ENCODE measurements at regions not wholly inside any gene's neighbourhood (a gene's known extent, or its start where the extent isn't known, plus 50 kb on each side); places are given as distances from the start of the nearest gene placed in this dataset.

DNA sequence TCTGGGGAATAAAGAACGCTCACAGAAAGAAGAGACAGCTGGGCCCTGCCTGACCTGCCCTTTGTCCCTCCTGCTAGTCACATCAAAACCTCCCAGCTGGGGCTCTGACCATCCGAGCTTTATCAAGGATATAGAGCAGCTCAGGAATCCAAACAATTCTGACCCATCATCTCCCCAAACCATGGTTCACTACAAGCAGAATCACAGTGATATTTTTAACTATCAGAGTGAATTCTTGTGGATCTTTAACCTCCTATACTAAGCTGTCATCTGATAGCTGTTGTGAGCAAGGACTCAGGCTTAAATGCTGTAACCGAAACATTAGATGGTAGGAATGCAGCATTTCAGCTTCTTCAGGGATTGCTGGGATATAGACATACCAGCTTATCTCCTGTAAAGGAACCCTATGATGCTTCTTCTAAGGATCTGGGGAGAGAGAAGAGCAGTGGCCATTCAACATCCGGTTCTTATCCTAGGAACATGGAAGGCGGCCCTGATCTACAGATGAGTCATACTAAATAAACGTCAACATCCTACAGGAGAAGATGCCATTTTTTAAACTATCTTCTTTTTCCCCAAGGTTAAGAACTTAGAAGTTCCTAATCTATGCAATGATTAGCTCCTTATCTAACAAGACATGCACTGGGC lies 84.7 kb upstream of the AKIP1 start:
- DNase-seq (ENCODE audit: low spot score) = peak; percentile 61

DNA sequence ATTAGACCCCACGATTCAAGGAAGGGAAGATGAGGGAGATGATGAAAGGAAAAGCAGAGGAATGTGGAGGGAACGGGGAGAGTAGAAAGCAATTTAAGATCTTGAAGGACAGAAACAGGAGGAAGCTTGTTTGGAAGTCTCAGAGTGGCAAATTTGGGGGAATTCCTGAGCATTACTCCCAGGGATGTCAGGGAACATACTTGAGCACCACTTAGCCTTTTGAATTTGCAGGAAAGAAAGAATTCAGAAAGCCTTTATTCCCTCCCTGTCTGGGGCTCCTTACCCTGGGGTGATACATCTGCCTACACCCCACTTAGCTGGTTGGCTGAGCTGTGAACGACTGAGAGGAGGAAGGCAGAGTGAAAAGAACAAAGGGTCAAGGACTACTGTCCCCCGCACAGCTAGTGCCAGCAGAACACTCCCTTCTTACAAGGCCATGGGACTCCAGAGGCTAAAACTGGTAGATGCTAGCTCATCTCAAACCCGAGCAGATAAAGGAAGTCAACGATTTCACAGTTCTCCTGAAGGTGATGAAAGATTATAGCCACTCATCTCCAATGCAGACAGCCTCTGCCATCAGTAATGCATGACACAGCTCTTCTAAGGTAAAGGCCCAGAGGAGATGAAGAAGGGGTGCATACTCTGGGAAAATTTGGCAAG lies 84.0 kb upstream of the AKIP1 start:
- DNase-seq (ENCODE audit: low spot score) = peak; percentile 23

DNA sequence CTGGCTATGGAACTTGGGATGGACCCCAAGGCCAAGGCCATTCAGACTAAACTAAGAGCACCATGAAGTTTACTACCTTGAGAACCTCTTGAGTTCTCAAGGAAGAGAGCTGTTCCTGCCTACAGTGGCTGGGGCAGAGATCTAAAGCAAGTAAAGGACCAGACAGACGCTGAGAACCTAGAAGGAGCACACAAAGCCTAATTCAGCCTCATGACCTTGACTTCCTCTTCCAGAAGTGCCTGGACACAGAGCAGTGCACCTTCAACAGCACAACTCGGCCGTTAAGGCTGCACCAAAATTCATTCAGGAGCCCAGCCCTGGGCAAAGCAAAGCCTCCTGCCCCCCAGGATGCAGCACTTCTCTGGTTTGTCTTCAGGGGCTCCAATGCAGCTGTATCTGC lies 82.9 kb upstream of the AKIP1 start:
- no peak for DNase-seq (ENCODE audit: low spot score)

DNA sequence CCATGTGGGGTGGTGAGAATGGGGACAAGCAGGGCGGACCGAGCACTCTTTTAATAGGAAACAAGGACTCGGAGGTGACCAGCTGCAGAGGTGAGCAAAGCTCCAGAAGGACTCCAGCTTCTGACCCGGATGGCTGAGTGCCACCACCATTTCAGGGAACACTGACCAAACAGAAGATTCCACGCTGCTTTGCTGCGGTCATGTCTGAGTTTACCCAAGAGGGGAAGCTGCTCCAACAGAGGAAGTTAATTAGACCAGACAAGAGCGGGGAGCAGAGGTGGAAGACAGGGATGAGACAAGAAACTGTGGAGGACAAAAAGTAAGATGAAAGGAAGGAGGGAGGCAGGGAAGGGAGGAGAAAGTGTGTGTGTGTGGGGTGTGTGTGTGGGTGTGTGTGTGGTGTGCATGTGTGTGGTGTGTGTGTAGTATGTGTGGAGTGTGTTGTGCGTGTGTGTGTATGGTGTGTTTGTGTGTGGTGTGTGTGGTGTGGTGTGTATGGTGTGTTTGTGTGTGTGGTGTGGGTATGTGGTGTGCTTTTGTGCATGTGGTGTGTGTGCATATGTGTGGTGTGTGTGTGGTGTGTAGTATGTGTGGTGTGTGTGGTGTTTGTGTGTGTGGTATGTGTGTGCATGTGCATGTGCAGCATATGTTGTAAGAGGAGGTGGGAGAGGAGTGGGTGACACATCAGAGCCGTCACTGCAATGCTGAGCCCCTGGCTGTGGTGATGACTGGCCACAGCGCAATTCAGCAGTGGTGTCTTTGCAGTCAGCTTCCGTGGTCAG lies 82.2 kb upstream of the AKIP1 start:
- DNase-seq (ENCODE audit: low spot score) = peak; percentile 20

- DNase-seq (ENCODE audit: low spot score) = peak; percentile 21
Observed at GRCh38 chr11:8829556-8829955, 81.4 kb upstream of the AKIP1 start.

DNA sequence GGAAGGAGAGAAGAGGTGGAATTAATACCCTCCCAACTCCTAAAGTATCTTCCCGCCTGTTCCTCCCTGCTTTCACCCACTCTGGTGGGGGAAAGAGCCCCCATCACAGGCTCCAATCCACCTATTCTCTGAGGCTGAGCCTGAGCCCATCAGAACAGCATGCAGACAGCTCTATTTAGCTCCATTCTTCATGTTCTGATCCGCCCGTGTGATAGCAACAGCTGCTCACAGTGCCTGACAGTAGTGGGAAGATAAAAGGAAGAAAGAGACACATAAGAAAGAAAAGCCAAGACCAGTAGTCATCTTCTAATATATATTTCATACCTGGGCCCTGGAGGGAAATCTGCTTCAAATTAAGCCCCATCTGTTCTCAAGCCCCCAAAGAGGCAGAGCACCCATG lies 80.3 kb upstream of the AKIP1 start:
- peak; percentile 17 for DNase-seq (ENCODE audit: low spot score)

- DNase-seq (ENCODE audit: low spot score) = peak; percentile 39
Observed at GRCh38 chr11:8831861-8832260, 79.1 kb upstream of the AKIP1 start.

DNA sequence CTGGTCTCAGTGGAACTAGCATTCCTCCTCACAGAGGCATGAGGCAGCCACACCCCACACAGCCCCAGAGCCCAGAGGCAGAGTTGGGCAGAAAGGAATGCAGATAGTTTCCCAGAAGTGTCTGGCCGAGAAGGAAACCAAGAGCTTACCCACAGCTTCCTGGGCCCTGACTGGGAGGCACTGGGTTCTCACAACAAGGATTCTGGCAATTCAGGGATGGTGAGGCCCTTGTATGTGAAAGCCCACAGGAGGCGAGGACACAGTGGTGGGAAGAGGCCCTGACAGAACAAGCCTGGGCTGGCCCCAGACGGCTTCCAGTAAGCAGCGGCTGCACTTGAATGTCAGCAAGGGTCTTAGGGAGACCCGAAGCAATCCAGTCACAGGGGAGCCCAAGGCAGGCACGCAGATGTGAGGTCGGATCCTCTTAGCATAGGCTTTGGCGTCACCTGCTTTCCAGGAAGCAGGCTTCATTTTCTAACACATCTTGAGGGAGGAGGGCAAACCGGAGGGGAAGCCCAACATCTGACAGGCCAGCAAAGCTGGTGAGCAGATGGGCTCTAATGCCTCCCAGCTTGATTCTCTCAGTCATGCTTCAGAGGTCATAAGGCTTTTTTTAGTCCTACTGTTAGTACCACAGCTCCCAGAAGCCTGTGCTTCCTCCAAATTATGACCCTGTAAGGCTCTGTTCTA lies 78.3 kb upstream of the AKIP1 start:
- peak; percentile 58 for DNase-seq (ENCODE audit: low spot score)

GRCh38 chr11:8833568-8834315 lies 77.2 kb upstream of the AKIP1 start:
- peak; percentile 23 for DNase-seq (ENCODE audit: low spot score)

GRCh38 chr11:8834379-8834778 lies 76.6 kb upstream of the AKIP1 start:
- DNase-seq (ENCODE audit: low spot score) = peak; percentile 23

DNA sequence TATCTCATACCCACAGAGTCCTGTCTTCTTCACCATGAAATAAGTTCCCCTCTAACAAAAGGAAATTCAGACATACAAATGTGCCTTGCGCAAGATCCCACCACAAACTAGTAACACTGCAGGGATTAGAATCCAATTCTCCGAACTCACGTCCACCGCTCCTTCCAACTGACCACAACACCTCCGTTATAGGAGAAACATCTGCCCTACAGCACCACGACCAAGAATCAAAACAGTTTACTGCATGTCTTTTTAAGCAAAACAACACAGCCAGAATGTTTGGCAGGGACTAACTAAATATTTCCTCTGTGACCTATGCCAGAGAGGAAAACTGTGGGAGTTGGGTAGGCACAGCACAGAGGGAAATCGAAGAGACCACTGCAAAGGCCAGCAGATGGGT lies 72.7 kb upstream of the AKIP1 start:
- peak; percentile 23 for DNase-seq (ENCODE audit: low spot score)

DNA sequence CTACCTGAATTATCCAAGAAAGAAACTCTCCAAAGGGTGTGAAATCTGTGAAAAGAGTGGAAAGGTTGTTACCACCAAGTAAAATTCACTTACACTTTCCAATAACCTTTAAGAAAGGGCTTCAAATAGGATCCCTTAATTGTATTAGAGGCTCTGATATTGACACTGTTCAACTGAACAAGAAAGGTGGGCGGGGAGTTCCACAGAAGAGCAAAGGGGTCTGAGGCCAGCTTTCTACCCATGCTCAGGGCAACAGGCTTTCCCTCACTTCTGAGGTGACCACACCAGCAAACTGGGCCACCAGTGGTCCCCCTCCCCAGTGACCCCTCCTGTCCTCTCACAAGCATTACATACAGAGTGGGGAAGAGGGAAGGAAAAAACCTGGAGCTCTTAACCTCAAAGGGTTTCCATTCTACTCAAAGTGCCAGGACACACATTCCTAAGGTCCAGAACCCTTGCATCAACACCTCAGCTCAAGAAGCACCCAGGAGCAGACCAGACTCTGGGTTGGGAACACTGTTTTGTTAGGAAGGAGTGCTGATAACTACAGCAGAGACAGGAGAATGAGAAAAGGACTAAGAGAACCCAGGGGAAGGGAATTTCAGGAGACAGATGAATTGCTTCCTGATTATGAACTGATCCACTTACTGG lies 71.6 kb upstream of the AKIP1 start:
- peak; percentile 41 for DNase-seq (ENCODE audit: low spot score)

DNA sequence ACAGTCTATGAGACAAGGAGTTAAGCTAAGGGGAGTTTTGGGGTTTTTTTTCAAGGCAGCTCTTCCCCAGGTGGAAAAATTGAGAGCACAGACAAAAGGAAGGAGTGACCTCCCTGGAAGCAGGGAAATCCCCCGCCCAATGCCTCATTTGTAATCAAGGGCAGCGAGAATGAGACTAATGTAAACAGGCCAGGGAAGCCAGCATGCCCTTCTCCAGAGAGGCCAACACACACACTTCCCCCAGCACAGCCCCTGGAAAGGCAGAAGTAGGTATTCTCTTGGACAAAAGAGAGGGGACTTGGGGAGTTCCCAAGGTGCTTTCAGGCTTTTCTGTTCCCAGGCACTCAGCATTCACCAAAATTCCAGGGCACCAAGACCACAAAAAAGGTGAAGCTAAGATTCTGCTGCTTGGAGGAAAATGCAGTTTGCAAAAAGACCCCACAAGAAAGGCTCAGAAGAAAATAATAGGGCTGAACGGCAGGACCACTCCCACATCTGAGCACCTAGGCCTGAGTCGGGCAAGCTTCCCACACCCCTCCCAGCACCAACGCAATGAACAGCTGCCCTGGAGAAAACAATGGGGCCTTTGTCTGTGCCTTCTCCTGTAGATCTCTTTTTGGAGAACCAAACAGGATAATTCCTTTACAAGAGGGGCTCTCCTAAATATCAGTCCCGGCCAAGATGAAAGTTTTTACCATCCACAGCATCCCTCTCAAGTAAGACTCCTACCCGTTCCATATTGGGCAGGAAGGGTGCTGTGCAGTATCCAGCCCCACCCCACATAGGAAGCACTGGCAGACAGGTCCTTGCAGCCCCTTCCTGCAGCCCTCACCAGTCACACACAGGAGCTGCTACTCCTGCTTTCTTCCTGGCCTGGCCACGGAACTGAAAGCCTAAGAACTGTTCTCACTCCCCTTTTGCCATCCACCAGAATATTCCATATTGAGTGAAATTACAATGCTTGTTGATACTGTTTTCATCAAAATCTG lies 70.7 kb upstream of the AKIP1 start:
- peak; percentile 65 for DNase-seq (ENCODE audit: low spot score)

GRCh38 chr11:8841899-8842298 lies 69.1 kb upstream of the AKIP1 start:
- DNase-seq (ENCODE audit: low spot score) = peak; percentile 19

DNA sequence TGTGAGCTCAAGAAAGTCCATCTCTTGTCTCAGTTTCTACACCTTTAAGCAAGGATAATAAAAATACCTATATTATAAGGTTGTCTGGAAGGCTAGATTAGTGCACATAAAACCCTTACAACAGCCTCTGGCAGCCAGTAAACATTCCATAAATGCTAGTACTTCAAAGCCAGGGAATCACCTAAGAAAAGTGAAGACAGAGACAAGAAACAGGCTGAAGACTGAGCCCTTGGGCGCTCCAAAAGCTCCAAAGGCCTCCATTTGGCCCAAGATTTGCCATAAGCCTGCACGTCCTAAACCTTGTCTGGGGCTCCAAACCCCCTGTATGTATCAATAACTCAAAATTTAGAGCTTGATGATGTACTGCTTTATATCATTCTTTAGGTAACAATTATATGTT lies 52.2 kb upstream of the AKIP1 start:
- no peak for DNase-seq (ENCODE audit: low spot score)
